ENCODE measurements at regions not wholly inside any gene's neighbourhood (a gene's known extent, or its start where the extent isn't known, plus 50 kb on each side); places are given as distances from the start of the nearest gene placed in this dataset.

DNA sequence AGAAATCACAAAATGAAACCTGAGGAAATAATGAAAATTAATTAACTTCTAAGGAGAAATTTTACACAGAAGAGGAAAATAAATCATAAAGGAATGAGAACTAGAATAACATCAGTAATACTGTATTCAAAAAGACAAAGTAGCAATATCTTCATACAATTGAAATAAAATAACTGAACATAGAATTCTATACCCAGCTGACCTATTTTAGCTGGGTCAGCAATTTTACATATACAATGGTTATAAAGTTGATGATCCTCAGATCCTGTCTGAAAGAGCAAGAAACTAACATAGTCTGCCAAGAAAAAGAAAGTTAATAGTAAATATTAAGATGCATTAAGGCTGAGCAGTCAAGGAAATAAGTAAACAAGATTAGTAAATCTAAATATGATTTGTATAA lies 93.0 kb upstream of the P3H2 start:
- Histone ChIP-seq H3K4me2 (ENCODE audit: control insufficient read depth, insufficient read depth) (no peak overlapping the region), H2AFZ (ENCODE audit: control insufficient read depth, low read depth, low read length) (no peak overlapping the region), H3K9me3 (replicated peaks; ENCODE audit: control insufficient read depth, insufficient read depth, low read length) (0 out of 3 replicates have a peak, but pooled peaks cover 1% of the 10 kb centered on the region), H3K27ac (ENCODE audit: control insufficient read depth, insufficient read depth) (no peak overlapping the region), H3K9ac (ENCODE audit: control insufficient read depth, insufficient read depth, low read length) (no peak overlapping the region), H3K4me1 (ENCODE audit: control insufficient read depth, insufficient read depth, low read length) (no peaks in the 10 kb centered on the region; the same call in 1 of the 2 replicates), H4K20me1 (ENCODE audit: control insufficient read depth, insufficient read depth) (no peaks in the 10 kb centered on the region), H3K4me3 (no peak overlapping the region), H3K36me3 (ENCODE audit: control insufficient read depth in 2 of 2, insufficient read depth in 2 of 2, low read length in 1 of 2) (no peaks in the 10 kb centered on the region), H3K79me2 (ENCODE audit: control insufficient read depth, insufficient read depth, low read length) (no peaks in the 10 kb centered on the region), H3K27me3 (replicated peaks in 1 of 2; ENCODE audit: control insufficient read depth in 2 of 2, insufficient read depth in 2 of 2, low read length in 1 of 2) (no peaks in the 10 kb centered on the region)
- in situ Hi-C loops (cut with MboI) (no loop called here), intact Hi-C loops (cut with micrococcal nuclease; ENCODE audit: unreplicated experiment) (no loop called here)
- FAIRE-seq: no peak
- ChIA-PET CTCF (interaction anchor here (1.5 to 5.3 kb wide), 3 partner anchors 12 to 252 kb away, joined by 5 to 31 read pairs (median 7); no protein-coding TSS in a partner anchor), RAD21 (ENCODE audit: unreplicated experiment) (interaction anchor here (1.4 kb wide), 1 partner anchor 8 kb away, joined by 5 read pairs; no protein-coding TSS in a partner anchor), SMC1A (ENCODE audit: uncharacterized antibody, unreplicated experiment) (interaction anchor here (0.8 to 4.2 kb wide), 2 partner anchors 10 to 265 kb away, joined by 3 to 28 read pairs; no protein-coding TSS in a partner anchor), POLR2A (no interaction called here)
- DNase-seq (ENCODE audit: low read depth, low spot score): no peak
- no TSS peak for BruUV-seq (replicated peaks)
- no peak for ATAC-seq
- no peak for TF ChIP-seq SREBF2 (IDR thresholded peaks at IDR 0.05; ENCODE audit: low read length)
- TF ChIP-seq ZNF217 (IDR thresholded peaks at IDR 0.05): no peak

DNA sequence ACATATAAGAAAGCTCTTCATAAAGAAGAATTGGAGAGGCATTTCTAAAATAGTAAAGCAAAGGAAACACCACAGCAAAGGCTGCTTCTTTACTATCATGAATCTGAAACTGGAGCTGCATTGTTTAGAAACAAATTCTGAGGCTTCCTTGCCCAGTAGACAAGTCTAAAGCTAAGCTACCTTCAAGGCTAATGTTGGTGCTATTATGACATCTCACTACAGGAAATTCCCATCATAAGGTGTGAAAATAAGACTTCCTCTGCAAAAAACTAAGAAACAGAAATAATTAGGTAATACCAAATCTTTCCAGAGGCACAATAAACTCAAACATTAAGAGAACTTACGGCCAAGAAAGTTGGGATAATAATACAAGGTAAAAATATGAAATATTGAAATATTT lies 89.9 kb upstream of the P3H2 start:
- SMC1A ChIA-PET (ENCODE audit: uncharacterized antibody, unreplicated experiment): interaction anchor here (0.6 to 6.1 kb wide), 30 partner anchors 8 to 246 kb away, joined by 3 to 45 read pairs (median 4); partner anchors contain the start of gene CLDN1
- Histone ChIP-seq H3K36me3 (ENCODE audit: control insufficient read depth in 2 of 2, insufficient read depth in 2 of 2, low read length in 1 of 2) (no peaks in the 10 kb centered on the region), H3K4me3 (no peak overlapping the region), H3K9ac (ENCODE audit: control insufficient read depth, insufficient read depth, low read length) (no peak overlapping the region), H3K79me2 (ENCODE audit: control insufficient read depth, insufficient read depth, low read length) (no peaks in the 10 kb centered on the region), H2AFZ (ENCODE audit: control insufficient read depth, low read depth, low read length) (no peak overlapping the region), H3K27me3 (replicated peaks in 1 of 2; ENCODE audit: control insufficient read depth in 2 of 2, insufficient read depth in 2 of 2, low read length in 1 of 2) (no peaks in the 10 kb centered on the region), H3K9me3 (replicated peaks; ENCODE audit: control insufficient read depth, insufficient read depth, low read length) (0 out of 3 replicates have a peak, but pooled peaks cover 1% of the 10 kb centered on the region), H3K4me1 (ENCODE audit: control insufficient read depth, insufficient read depth, low read length) (peaks cover 6% of the 10 kb centered on the region), H3K4me2 (ENCODE audit: control insufficient read depth, insufficient read depth) (no peak overlapping the region), H3K27ac (ENCODE audit: control insufficient read depth, insufficient read depth) (no peak overlapping the region), H4K20me1 (ENCODE audit: control insufficient read depth, insufficient read depth) (no peaks in the 10 kb centered on the region)
- DNase-seq (ENCODE audit: low read depth, low spot score): peak; percentile 28
- BruUV-seq (replicated peaks): no TSS peak
- in situ Hi-C loops (cut with MboI): no loop called here
- POLR2A ChIA-PET: interaction anchor here (1.1 to 1.4 kb wide), 2 partner anchors 10 to 580 kb away, joined by 5 to 6 read pairs; no protein-coding TSS in a partner anchor
- CTCF ChIA-PET: interaction anchor here (0.9 to 4.7 kb wide), 10 partner anchors 12 to 249 kb away, joined by 3 to 37 read pairs (median 4); partner anchors contain the start of gene CLDN1
- peak; percentile 7 for FAIRE-seq
- RAD21 ChIA-PET (ENCODE audit: unreplicated experiment): interaction anchor here (0.7 to 3.9 kb wide), 18 partner anchors 8 to 250 kb away, joined by 3 to 36 read pairs (median 4); no protein-coding TSS in a partner anchor
- WGBS (ENCODE audit: insufficient coverage, insufficient replicate concordance, low lambda C conversion rate, missing lambda C conversion rate): 56% methylated on average over 1 of the region's 1 CpG
- peak; percentile 77 for ATAC-seq
- intact Hi-C loops (cut with micrococcal nuclease; ENCODE audit: unreplicated experiment): no loop called here
- TF ChIP-seq, protein P1, sequence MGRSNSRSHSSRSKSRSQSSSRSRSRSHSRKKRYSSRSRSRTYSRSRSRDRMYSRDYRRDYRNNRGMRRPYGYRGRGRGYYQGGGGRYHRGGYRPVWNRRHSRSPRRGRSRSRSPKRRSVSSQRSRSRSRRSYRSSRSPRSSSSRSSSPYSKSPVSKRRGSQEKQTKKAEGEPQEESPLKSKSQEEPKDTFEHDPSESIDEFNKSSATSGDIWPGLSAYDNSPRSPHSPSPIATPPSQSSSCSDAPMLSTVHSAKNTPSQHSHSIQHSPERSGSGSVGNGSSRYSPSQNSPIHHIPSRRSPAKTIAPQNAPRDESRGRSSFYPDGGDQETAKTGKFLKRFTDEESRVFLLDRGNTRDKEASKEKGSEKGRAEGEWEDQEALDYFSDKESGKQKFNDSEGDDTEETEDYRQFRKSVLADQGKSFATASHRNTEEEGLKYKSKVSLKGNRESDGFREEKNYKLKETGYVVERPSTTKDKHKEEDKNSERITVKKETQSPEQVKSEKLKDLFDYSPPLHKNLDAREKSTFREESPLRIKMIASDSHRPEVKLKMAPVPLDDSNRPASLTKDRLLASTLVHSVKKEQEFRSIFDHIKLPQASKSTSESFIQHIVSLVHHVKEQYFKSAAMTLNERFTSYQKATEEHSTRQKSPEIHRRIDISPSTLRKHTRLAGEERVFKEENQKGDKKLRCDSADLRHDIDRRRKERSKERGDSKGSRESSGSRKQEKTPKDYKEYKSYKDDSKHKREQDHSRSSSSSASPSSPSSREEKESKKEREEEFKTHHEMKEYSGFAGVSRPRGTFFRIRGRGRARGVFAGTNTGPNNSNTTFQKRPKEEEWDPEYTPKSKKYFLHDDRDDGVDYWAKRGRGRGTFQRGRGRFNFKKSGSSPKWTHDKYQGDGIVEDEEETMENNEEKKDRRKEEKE (IDR thresholded peaks at IDR 0.05): no peak
- TF ChIP-seq, protein P2, sequence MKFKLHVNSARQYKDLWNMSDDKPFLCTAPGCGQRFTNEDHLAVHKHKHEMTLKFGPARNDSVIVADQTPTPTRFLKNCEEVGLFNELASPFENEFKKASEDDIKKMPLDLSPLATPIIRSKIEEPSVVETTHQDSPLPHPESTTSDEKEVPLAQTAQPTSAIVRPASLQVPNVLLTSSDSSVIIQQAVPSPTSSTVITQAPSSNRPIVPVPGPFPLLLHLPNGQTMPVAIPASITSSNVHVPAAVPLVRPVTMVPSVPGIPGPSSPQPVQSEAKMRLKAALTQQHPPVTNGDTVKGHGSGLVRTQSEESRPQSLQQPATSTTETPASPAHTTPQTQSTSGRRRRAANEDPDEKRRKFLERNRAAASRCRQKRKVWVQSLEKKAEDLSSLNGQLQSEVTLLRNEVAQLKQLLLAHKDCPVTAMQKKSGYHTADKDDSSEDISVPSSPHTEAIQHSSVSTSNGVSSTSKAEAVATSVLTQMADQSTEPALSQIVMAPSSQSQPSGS (IDR thresholded peaks at IDR 0.05; ENCODE audit: low read length): 0 out of 2 replicates have a peak, but pooled peaks have one; percentile 29
- TF ChIP-seq SMAD5 (IDR thresholded peaks at IDR 0.05; ENCODE audit: low read depth): no peak
- TF ChIP-seq IKZF1 (conservative IDR thresholded peaks at IDR 0.05): peak; percentile 63; the same call in 1 of the 2 replicates
- TF ChIP-seq, protein P3, sequence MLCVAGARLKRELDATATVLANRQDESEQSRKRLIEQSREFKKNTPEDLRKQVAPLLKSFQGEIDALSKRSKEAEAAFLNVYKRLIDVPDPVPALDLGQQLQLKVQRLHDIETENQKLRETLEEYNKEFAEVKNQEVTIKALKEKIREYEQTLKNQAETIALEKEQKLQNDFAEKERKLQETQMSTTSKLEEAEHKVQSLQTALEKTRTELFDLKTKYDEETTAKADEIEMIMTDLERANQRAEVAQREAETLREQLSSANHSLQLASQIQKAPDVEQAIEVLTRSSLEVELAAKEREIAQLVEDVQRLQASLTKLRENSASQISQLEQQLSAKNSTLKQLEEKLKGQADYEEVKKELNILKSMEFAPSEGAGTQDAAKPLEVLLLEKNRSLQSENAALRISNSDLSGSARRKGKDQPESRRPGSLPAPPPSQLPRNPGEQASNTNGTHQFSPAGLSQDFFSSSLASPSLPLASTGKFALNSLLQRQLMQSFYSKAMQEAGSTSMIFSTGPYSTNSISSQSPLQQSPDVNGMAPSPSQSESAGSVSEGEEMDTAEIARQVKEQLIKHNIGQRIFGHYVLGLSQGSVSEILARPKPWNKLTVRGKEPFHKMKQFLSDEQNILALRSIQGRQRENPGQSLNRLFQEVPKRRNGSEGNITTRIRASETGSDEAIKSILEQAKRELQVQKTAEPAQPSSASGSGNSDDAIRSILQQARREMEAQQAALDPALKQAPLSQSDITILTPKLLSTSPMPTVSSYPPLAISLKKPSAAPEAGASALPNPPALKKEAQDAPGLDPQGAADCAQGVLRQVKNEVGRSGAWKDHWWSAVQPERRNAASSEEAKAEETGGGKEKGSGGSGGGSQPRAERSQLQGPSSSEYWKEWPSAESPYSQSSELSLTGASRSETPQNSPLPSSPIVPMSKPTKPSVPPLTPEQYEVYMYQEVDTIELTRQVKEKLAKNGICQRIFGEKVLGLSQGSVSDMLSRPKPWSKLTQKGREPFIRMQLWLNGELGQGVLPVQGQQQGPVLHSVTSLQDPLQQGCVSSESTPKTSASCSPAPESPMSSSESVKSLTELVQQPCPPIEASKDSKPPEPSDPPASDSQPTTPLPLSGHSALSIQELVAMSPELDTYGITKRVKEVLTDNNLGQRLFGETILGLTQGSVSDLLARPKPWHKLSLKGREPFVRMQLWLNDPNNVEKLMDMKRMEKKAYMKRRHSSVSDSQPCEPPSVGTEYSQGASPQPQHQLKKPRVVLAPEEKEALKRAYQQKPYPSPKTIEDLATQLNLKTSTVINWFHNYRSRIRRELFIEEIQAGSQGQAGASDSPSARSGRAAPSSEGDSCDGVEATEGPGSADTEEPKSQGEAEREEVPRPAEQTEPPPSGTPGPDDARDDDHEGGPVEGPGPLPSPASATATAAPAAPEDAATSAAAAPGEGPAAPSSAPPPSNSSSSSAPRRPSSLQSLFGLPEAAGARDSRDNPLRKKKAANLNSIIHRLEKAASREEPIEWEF (IDR thresholded peaks at IDR 0.05; ENCODE audit: insufficient replicate concordance, low read depth, low read length): no peak

Data from GM12878 (cell line).